BE2C (cell line): ENCODE measurements at regions not wholly inside any gene's neighbourhood (a gene's known extent, or its start where the extent isn't known, plus 50 kb on each side); places are given as distances from the start of the nearest gene placed in this dataset.
A peak's percentile ranks its signal among the peaks of the same experiment; 100 is the strongest.

Experiments
- DNase-seq: peaks from one replicate; pipeline ENCODE4 v3.0.0-alpha.2; 2020
- H3K27me3 ChIP-seq: fragments of 250-450 bp; sonication (Bioruptor Pico); 2 replicates; pipeline ENCODE4 v1.5.1; 2020; ENCODE audit warnings: mild to moderate bottlenecking
- H3K36me3 ChIP-seq: fragments of 250-450 bp; sonication (Bioruptor Pico); 2 replicates; pipeline ENCODE4 v1.5.1; 2020; ENCODE audit warnings: mild to moderate bottlenecking
- H3K4me1 ChIP-seq: fragments of 250-450 bp; sonication (Bioruptor Pico); 2 replicates; pipeline ENCODE4 v1.5.1; 2020
- H3K4me3 ChIP-seq: 2 replicates; pipeline ENCODE4 v1.5.1; 2011; ENCODE audit warnings: low read depth, low read length
- H3K9me3 ChIP-seq: fragments of 250-450 bp; sonication (Bioruptor Pico); 2 replicates; pipeline ENCODE4 v1.5.1; 2020
- TF ChIP-seq, protein P1 (sequence below): IDR thresholded peaks from 2 replicates; pipeline ENCODE4 v1.5.1; 2012; ENCODE audit warnings: mild to moderate bottlenecking, low read depth, low read length

DNA sequence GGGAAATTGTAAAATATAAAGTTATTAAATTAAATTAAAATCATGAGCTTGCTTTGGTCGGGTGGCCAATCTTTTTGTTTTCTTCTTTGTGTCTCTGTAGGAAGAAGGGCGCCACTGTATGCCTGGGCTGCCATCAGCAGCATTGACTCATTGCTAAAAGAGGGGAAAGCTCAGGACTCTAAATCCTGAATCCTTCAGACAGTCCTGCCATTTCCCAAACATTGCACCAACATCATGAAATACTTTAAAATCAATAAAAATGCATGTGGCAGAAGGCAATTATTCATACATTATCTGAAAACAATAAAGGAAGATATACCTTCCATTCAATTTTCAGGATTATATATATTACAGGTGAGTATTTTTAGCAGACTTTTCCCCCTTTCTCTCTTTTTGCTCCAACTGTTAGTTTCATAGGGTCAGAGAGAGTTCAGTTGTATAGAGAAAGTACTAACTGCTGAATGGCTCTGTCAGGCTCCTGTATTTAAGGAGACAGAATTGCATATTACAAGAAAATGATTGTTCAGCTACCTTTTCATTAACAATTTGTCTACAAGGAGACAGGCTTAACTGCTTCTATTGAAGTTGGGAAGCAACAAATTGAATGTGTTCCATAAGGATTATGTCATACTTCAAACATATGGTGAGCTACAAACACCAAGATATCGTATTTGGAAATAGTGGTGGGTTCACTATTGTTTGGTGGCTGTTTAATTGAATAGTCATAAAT lies 95.7 kb downstream of the ATPSCKMT start:
- TF ChIP-seq, protein P1, sequence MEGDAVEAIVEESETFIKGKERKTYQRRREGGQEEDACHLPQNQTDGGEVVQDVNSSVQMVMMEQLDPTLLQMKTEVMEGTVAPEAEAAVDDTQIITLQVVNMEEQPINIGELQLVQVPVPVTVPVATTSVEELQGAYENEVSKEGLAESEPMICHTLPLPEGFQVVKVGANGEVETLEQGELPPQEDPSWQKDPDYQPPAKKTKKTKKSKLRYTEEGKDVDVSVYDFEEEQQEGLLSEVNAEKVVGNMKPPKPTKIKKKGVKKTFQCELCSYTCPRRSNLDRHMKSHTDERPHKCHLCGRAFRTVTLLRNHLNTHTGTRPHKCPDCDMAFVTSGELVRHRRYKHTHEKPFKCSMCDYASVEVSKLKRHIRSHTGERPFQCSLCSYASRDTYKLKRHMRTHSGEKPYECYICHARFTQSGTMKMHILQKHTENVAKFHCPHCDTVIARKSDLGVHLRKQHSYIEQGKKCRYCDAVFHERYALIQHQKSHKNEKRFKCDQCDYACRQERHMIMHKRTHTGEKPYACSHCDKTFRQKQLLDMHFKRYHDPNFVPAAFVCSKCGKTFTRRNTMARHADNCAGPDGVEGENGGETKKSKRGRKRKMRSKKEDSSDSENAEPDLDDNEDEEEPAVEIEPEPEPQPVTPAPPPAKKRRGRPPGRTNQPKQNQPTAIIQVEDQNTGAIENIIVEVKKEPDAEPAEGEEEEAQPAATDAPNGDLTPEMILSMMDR = no peak
- Histone ChIP-seq H3K9me3 (no peaks in the 10 kb centered on the region), H3K36me3 (no peaks in the 10 kb centered on the region), H3K27me3 (no peaks in the 10 kb centered on the region), H3K4me1 (no peaks in the 10 kb centered on the region), H3K4me3 (no peak overlapping the region)
- DNase-seq = no peak

DNA sequence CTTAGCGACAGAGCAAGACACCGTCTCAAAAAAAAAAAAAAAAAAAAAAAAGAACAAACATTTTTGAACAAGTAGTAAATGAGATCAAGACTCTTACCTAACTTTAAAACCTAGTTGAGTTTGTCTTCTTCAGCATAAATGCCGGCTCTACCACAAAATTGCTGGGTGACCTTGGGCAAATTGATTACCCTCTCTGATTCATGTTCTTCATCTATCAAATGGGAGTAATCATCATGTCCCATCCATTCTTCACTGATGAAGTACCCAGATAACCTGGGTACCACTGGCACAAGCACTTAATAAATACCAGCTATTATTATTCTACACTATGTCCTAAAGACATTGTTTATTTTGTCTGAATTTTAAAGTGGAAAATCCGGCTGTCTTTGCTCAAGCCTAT lies 96.3 kb downstream of the ATPSCKMT start:
- Histone ChIP-seq H3K36me3 (no peaks in the 10 kb centered on the region), H3K4me1 (no peaks in the 10 kb centered on the region), H3K4me3 (no peak overlapping the region), H3K9me3 (no peaks in the 10 kb centered on the region), H3K27me3 (no peaks in the 10 kb centered on the region)
- TF ChIP-seq, protein P1 = no peak
- DNase-seq = no peak

GRCh38 chr5:10151656-10152055 lies 98.0 kb downstream of the ATPSCKMT start:
- H3K4me3 ChIP-seq = no peak overlapping the region
- no peaks in the 10 kb centered on the region for H3K27me3 ChIP-seq
- H3K4me1 ChIP-seq = no peaks in the 10 kb centered on the region
- no peak for DNase-seq
- no peaks in the 10 kb centered on the region for H3K9me3 ChIP-seq
- no peaks in the 10 kb centered on the region for H3K36me3 ChIP-seq
- TF ChIP-seq, protein P1 = no peak

- TF ChIP-seq, protein P1 = no peak
- H3K9me3 ChIP-seq = no peaks in the 10 kb centered on the region
- no peak overlapping the region for H3K4me3 ChIP-seq
- H3K36me3 ChIP-seq = no peaks in the 10 kb centered on the region
- no peaks in the 10 kb centered on the region for H3K4me1 ChIP-seq
- DNase-seq = no peak
- H3K27me3 ChIP-seq = no peaks in the 10 kb centered on the region
Observed at GRCh38 chr5:10149911-10150310, 99.8 kb downstream of the ATPSCKMT start.

DNA sequence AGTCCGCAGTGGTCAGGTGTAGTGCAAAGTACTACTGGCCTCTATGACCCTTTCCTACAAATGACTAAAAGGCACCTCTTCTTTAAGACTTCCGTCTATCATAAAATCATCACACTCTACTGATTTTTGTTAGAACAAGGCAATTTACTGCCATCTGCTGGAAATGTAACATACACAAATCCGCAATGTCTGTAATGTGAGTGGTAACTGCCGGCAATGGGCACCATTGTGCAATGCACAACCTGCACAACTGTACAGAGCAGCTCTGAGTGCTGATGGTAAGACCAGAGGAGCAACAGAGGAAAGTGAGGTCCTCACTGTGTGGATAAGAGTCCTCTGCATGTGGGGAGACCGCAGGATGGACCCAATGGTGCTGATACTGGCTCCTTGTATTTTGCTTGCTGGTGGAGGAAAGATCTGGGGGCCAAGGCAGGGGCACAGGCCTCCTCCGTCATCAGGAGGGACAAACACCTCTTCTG lies 103.7 kb downstream of the ATPSCKMT start:
- H3K9me3 ChIP-seq = no peaks in the 10 kb centered on the region
- no peak for DNase-seq
- TF ChIP-seq, protein P1 = peak; percentile 48
- H3K4me1 ChIP-seq = no peaks in the 10 kb centered on the region
- no peak overlapping the region for H3K4me3 ChIP-seq
- no peaks in the 10 kb centered on the region for H3K27me3 ChIP-seq
- H3K36me3 ChIP-seq = no peaks in the 10 kb centered on the region

DNA sequence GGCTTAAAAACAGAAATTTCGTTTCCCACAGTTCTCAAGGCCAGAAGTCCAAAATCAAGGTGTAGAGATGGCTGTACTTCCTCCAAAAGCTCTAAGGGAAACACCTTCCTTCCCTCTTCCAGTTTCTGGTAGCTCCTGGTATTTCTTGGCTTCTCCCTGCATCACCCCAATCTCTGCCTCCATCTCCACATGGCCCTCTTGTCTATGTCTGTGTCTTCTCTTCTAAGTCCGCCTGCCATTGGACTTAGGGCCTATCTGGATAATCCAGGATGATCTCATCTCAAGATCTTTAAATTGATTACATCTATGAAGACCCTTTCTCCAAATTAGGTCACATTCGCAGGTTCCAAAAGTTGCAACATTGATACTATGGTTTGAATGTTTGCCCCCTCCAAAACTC lies 105.6 kb downstream of the ATPSCKMT start:
- H3K36me3 ChIP-seq = no peaks in the 10 kb centered on the region
- TF ChIP-seq, protein P1 = no peak
- no peaks in the 10 kb centered on the region for H3K9me3 ChIP-seq
- H3K4me1 ChIP-seq = no peaks in the 10 kb centered on the region
- H3K27me3 ChIP-seq = no peaks in the 10 kb centered on the region
- H3K4me3 ChIP-seq = no peak overlapping the region
- DNase-seq = no peak
